NCI-H2107 treated with DMSO at 0.1 percent for 48 hours (cell line): ENCODE measurements at regions not wholly inside any gene's neighbourhood (a gene's known extent, or its start where the extent isn't known, plus 50 kb on each side); places are given as distances from the start of the nearest gene placed in this dataset.
"Not testable (repeated sequence)": the region's sequence is repeated elsewhere in the genome, so short reads cannot be mapped to it uniquely, and the experiment has no call there.

Experiments used
- DNase-seq: peaks from one replicate; lab custom pipeline; 2025; ENCODE audit not compliant: unreplicated experiment; lab: John Stamatoyannopoulos, UW

DNA sequence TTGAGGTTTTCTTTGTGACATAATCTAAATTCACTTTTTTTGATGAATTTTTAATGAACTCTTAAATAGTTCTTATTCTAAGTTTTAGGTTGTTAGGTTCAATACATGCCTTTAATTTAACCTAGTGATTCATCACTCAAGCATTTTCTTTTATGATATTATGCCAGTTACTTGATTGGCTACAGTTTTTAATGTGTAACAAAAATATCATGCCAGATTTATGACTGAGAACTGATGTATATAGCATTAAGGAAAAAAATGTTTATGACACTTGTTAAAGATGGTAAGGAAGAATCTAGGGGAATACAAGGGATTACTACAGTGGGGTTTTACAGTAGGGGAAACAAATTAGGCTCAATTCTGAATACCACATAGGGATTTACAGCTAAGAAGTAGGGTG, 103.1 kb downstream of the VGLL3 start:
- no peak for DNase-seq

GRCh38 chr3:86880066-86880465, 110.9 kb downstream of the VGLL3 start:
- DNase-seq = no peak

DNA sequence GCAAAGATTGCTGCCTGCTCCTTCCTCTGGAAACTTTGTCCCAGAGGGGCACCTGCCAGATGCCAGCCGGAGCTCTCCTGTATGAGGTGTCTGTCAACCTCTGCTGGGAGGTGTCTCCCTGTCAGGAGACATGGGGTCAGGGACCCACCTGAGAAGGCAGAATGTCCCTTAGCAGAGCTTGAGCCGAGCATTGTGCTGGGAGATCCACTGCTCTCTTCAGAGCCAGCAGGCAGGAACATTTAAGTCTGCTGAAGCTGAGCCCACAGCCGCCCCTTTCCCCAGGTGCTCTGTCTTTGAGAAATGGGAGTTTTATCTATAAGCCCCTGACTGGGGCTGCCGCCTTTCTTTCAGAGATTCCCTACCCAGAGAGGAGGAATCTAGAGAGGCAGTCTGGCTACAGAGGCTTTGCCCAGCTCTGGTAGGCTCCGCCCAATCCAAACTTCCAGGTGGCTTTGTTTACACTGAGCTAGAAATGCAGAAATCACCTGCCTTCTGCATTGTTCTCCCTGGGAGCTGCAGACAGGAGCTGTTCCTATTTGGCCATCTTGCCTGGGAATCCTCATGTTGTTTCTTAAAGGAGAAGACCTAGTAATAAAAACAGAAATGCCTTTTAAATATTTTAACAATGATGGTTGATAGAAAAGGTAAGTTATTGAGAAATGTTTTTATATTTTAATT, 114.3 kb downstream of the VGLL3 start:
- DNase-seq = peak; percentile 95

GRCh38 chr3:86874790-86875189, 116.2 kb downstream of the VGLL3 start:
- not testable (repeated sequence) for DNase-seq

DNA sequence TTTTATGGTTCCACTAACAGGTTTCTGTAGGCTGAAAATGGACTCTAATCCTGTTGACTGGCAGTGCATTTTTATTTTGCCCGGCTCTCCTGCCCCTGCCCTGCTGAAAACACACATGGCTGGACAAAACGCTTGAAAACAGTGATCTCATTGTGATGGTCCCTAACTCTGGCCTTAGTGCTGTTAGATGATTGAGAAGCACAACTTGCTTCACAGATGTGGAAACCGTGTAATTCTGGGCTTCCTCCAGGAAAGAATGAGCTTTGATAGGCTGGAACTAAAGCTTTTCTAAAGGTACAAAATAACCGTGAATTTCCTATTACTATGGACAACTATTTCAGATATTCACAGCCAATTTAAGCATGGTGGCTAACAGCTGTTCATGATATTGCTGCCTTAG, 121.4 kb downstream of the VGLL3 start:
- DNase-seq = no peak

- no peak for DNase-seq
These were observed 123.0 kb downstream of the VGLL3 start for GRCh38 chr3:86867982-86868381.

DNA sequence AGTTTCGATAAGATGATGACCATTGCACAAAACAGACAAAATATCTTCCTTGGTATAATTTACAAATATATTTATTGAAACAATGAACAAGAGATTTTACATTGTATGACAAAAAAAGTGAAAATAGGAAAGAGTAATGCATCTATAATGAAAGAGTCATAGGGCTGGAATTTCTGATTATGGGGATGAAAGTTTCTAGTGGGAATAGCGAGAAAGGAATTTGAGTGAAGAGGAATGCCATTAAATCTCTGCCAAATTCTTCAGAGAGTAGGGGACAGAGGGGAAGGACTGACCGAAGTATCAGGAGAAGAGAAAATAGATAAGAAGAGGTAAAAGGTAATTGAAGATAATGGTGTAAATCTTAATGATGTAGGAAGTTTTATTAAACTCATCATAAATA, 125.4 kb downstream of the VGLL3 start:
- DNase-seq = no peak

DNA sequence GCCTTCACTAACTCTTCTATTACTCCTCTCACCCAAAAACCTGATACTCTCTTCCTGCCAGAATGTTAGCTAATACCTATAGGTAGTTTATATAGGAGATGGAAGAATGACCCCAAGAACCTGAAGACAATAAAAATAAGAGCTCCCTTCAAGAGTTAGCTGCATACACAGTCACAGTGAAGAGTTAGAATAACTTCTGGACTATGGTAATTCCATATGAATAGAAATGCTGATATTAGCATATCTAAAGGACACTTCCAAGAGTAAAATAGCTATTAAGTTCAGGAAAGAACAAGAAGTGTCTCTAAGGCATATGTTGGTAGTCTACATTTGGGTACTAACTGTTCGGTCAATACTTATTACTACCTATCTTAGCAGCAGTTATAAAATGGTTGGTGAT, 134.2 kb downstream of the VGLL3 start:
- no peak for DNase-seq

DNA sequence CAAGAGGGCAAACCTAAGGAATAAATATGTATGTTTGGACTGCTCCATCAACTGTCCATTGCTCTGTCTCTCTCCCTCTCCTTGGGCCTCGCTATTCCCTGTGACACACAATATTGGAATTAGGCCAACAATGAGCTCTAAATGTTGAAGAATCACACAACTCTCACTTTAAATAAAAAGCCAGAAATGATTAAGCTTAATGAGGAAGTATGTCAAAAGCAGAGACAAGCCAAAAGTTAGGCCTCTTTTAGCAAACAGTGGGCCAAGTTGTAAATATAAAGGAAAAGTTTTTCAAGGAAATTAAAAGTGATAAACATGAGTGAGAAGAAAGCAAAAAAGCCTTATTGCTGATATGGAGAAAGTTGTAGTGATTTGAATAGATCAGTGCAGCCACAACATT, 141.0 kb downstream of the VGLL3 start:
- DNase-seq = no peak

DNA sequence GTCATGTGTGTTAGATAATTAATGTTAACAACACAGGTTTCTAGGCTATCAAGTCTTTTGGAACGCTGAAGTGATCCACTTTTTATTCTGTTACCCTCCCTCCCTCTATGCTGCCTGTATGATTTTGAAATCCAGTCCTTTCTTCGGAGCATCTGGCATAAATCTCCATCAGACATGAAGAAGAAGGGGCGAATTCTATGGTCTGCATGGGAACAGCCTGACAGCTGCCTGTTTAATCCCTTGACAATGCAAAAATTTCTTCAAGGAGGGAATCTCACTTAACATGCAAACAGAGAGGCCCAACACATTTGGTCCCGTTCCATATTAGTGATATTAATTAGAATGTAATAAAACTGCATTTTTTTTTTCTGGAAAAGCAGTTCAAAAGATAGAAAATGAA, 145.2 kb downstream of the VGLL3 start:
- DNase-seq = no peak

DNA sequence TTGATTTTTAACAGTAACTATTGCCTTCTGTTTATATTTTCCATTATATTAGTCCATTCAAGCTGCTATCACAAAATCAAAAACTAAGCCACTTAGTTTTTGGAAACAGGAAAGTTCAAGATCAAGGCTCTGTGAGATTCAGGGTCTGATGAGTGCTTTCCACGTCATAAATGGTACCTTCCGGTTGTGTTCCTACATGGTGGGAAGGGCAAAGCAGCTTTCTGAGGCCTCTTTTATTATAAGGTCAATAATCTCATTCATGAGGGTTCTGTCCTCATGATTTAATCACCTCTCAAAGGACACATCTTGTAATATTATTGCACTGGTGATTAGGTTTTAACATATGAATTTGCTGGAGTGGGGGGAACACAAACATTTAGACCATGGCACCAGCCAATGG, 152.0 kb downstream of the VGLL3 start:
- no peak for DNase-seq

DNA sequence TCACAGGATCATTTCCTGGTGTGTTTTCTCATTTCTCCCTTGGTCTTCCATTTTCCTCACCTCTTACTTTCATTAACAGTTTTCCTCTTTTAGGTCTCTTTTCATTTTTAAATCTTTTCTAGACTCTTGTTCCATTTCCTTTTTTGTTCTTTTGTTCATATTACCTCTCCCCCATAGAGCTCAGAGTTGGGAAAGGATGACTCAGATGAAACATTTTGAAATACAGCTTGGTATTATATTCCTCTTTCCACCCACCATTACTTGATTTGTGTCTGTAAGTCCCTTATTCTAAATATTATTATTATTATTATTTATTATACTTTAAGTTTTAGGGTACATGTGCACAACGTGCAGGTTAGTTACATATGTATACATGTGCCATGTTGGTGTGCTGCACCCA, 153.1 kb downstream of the VGLL3 start:
- DNase-seq = no peak

DNA sequence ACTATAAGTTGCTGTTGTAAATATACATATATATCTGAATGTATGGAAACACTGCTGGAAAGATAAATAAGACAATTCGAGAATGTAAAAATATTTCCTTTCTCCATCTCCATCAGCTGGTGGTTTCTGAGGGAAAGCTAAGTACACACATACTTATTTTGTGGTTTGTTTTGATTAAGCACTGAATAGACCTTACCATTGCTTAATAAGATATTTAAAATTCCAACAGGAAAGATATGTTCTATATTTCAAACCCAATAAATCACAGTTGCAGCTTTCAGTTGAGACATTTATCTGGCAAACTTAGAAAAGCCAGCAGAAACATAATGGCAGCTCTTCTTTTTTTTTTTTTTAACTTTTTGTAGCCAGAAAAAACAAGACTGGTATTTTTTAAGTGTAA, 160.4 kb downstream of the VGLL3 start:
- no peak for DNase-seq

DNA sequence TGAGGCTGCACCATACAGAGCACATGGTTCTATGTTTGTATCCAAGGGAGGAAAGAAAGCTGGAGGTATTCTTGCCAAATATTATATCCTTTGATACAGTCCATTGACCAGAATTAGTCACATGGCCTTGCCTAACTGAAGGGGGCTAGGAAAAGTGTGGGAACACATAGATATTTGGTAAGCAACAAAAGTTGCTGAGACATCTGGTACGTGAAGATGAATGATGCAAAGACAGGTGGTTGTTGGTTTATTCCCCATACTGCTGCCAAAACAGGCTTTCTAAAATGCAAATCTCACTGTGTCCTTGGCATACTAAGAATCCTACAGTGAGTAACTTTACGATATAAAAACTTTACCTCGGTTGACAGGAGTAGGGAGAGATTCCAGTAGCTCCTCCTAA, 162.2 kb downstream of the VGLL3 start:
- DNase-seq = no peak

DNA sequence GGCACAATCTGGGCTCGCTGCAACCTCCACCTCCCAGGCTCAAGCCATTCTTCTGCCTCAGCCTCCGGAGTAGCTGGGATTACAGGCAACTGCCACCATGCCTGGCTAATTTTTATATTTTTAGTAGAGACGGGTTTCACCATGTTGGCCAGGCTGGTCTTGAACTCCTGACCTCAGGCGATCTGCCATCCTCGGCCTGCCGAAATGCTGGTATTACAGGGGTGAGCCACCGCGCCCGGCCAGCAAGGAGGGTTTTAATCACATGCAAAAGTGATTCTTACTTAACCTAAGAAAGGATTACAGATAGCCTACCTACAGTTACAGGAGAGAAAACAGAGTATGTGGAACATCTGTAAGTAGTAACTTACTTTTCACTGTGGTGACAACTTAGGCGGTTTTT, 163.4 kb downstream of the VGLL3 start:
- DNase-seq = not testable (repeated sequence)

DNA sequence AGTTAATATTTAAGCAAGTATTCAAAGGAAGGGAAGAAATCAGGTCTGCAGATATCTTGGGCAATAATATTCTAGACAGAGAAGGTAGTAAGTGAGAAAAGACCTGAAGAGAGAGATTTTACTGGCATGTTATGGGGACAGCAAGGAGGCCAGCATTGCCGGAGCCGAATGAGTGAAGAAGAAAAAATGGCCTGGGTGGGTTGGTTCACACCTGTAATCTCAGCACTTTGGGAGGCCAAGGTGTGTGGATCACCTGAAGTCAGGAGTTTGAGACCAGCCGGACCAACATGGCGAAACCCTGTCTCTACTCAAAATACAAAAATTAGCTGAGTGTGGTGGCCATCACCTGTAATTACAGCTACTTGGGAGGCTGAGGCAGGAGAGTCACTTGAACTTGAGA, 164.7 kb downstream of the VGLL3 start:
- DNase-seq = no peak

DNA sequence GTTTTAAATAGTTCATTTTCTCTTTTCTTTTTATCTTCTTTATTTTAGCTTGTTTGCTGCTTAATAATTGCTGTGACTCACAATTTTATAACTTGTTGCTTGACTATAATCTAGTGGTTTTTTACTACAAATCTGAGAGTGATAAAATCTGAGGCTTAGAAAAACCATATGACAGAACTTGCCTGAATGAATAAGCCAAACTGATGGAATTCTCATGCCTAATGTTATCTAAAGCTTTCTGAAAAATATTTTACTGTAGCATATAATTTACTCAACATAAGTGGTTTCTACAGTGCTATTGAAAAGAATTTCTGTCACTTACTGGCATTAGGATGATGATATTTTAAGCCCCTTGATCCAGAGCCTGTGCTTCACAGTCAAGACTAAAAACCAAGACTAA, 175.1 kb downstream of the VGLL3 start:
- DNase-seq = no peak

GRCh38 chr3:86814918-86815655, 175.9 kb downstream of the VGLL3 start:
- DNase-seq = no peak

DNA sequence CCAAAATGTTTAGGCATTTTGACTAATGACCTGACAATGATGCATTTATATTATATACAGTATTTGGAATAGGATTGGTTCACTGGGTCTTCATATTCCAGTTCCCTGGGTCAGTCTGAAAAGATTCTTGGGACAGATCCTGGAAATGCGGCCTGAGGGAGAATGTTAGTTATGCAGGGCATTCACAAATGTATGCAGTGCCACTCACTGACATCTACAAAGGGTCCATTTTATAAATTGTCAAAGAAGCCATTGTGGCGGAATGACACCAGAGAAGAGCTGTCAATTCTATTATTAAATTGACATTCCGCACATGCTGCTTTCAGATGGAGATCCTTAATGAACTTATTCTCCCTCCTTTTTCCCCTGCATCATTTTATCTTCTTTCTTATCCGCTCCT, 176.6 kb downstream of the VGLL3 start:
- no peak for DNase-seq

- no peak for DNase-seq
These were observed 189.0 kb downstream of the VGLL3 start for GRCh38 chr3:86801921-86802320.

GRCh38 chr3:86801066-86801465, 189.9 kb downstream of the VGLL3 start:
- no peak for DNase-seq

DNA sequence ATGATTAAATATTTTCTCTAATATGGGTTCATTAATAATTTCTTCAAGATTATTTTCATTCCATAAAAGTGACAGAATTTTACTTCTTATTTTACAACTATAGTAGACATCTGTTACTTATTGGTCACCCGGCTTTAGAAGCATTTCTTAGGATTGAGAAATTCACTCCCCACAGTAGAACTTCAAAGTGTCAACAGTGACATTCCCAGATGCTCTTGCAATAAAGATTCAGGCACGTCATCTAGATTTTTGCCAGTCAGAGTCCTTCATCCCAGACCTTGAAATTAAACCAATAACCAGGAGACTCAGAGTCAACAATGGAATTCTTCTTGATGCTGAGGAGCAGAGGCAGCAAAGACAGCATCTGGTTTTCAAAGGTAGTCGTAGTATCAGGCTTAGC, 190.8 kb downstream of the VGLL3 start:
- DNase-seq = no peak

- no peak for DNase-seq
These were observed 193.0 kb downstream of the VGLL3 start for GRCh38 chr3:86797946-86798345.
